Astrocyte (in vitro differentiated cells and primary cell): ENCODE measurements at regions not wholly inside any gene's neighbourhood (a gene's known extent, or its start where the extent isn't known, plus 50 kb on each side); places are given as distances from the start of the nearest gene placed in this dataset.

Experiments used
- DNase-seq: peaks from one replicate; pipeline ENCODE4 v3.0.0-alpha.2; 2010; ENCODE audit warnings: low read depth
- FAIRE-seq: peaks from 2 replicates; lab custom pipeline; 2011; peaks lifted over from hg19 to GRCh38; lab: Jason Lieb, UNC
- H2AFZ ChIP-seq: 2 replicates; pipeline ENCODE4 v1.6.0; 2012; ENCODE audit warnings: low read depth, low read length, inconsistent platforms
- H3K27ac ChIP-seq: 2 replicates; pipeline ENCODE4 v1.5.1; 2011; ENCODE audit warnings: low read depth, low read length, inconsistent platforms
- H3K27me3 ChIP-seq: 2 replicates; pipeline ENCODE4 v1.6.0; 2011; ENCODE audit warnings: low read length, inconsistent platforms; ENCODE audit not compliant: insufficient read depth
- H3K36me3 ChIP-seq: 2 replicates; pipeline ENCODE4 v1.5.1; 2011; ENCODE audit warnings: low read length, inconsistent platforms; ENCODE audit not compliant: insufficient read depth
- H3K4me1 ChIP-seq: 2 replicates; pipeline ENCODE4 v1.5.1; 2011; ENCODE audit warnings: low read length, inconsistent platforms; ENCODE audit not compliant: insufficient read depth
- H3K4me2 ChIP-seq: 2 replicates; pipeline ENCODE4 v1.6.0; 2012; ENCODE audit warnings: low read length, inconsistent platforms
- H3K4me3 ChIP-seq: 2 replicates; pipeline ENCODE4 v1.5.1; 2011; ENCODE audit warnings: low read depth, mild to moderate bottlenecking, low read length, inconsistent platforms; ENCODE audit not compliant: insufficient read depth
- H3K79me2 ChIP-seq: 2 replicates; pipeline ENCODE4 v1.6.0; 2012; ENCODE audit warnings: mild to moderate bottlenecking, low read length, inconsistent platforms; ENCODE audit not compliant: insufficient read depth
- H3K9ac ChIP-seq: 2 replicates; pipeline ENCODE4 v1.6.0; 2012; ENCODE audit warnings: mild to moderate bottlenecking, low read length, inconsistent platforms
- H3K9me3 ChIP-seq: 2 replicates; pipeline ENCODE4 v1.5.1; 2012; ENCODE audit warnings: low read depth, mild to moderate bottlenecking, low read length, inconsistent platforms; ENCODE audit not compliant: insufficient read depth
- H4K20me1 ChIP-seq: 2 replicates; pipeline ENCODE4 v1.6.0; 2012; ENCODE audit warnings: low read length, inconsistent platforms; ENCODE audit not compliant: insufficient read depth
- H3K27ac Mint-ChIP-seq: one replicate; pipeline ENCODE4 v1.8.0; 2021; ENCODE audit warnings: mild to moderate bottlenecking, mixed read lengths; ENCODE audit not compliant: unreplicated experiment
- H3K27me3 Mint-ChIP-seq: one replicate; pipeline ENCODE4 v1.8.0; 2021; ENCODE audit warnings: low read depth, mixed read lengths; ENCODE audit not compliant: unreplicated experiment
- H3K36me3 Mint-ChIP-seq: one replicate; pipeline ENCODE4 v1.8.0; 2021; ENCODE audit warnings: low read depth, mixed read lengths; ENCODE audit not compliant: unreplicated experiment
- H3K4me1 Mint-ChIP-seq: one replicate; pipeline ENCODE4 v1.8.0; 2021; ENCODE audit warnings: low read depth, mixed read lengths; ENCODE audit not compliant: unreplicated experiment
- H3K4me3 Mint-ChIP-seq: one replicate; pipeline ENCODE4 v1.8.0; 2021; ENCODE audit warnings: mild to moderate bottlenecking, moderate library complexity, mixed read lengths; ENCODE audit not compliant: unreplicated experiment
- H3K9me3 Mint-ChIP-seq: one replicate; pipeline ENCODE4 v1.8.0; 2021; ENCODE audit warnings: mild to moderate bottlenecking, mixed read lengths; ENCODE audit not compliant: unreplicated experiment
- CTCF ChIP-seq: IDR thresholded peaks from 2 replicates; pipeline ENCODE4 v1.5.1; 2011; ENCODE audit warnings: low read depth, mild to moderate bottlenecking, inconsistent platforms, low read length, moderate library complexity; ENCODE audit not compliant: insufficient read depth
- EZH2 ChIP-seq: IDR thresholded peaks from 2 replicates; pipeline ENCODE4 v1.6.1; 2012; ENCODE audit warnings: mild to moderate bottlenecking, low read length, inconsistent platforms; ENCODE audit not compliant: insufficient read depth

- FAIRE-seq: no peak
- H2AFZ ChIP-seq: no peak overlapping the region
- no peaks in the 10 kb centered on the region for H3K4me1 ChIP-seq
- H3K4me3 Mint-ChIP-seq: no peak overlapping the region
- H3K36me3 ChIP-seq: no peaks in the 10 kb centered on the region
- H3K27me3 Mint-ChIP-seq: no peaks in the 10 kb centered on the region
- H4K20me1 ChIP-seq: no peaks in the 10 kb centered on the region
- H3K9me3 ChIP-seq: no peaks in the 10 kb centered on the region
- no peaks in the 10 kb centered on the region for H3K36me3 Mint-ChIP-seq
- no peaks in the 10 kb centered on the region for H3K4me1 Mint-ChIP-seq
- peaks cover 2% of the 10 kb centered on the region for H3K9me3 Mint-ChIP-seq
- no peak for DNase-seq
- H3K27ac ChIP-seq: no peak overlapping the region
- no peak for TF ChIP-seq CTCF
- TF ChIP-seq EZH2: no peak
- H3K4me2 ChIP-seq: no peak overlapping the region
- no peak overlapping the region for H3K4me3 ChIP-seq
- H3K27me3 ChIP-seq: no peaks in the 10 kb centered on the region
- H3K79me2 ChIP-seq: no peaks in the 10 kb centered on the region
- no peak overlapping the region for H3K27ac Mint-ChIP-seq
- no peak overlapping the region for H3K9ac ChIP-seq
Measured at GRCh38 chr11:110812086-110812733, 100.0 kb upstream of the ARHGAP20 start.

GRCh38 chr11:110809417-110810199 is 97.4 kb upstream of the ARHGAP20 start:
- FAIRE-seq (no peak), DNase-seq (no peak)
- H3K4me2 ChIP-seq: no peak overlapping the region
- H3K4me3 ChIP-seq: no peak overlapping the region
- H4K20me1 ChIP-seq: no peaks in the 10 kb centered on the region
- H3K4me3 Mint-ChIP-seq: no peak overlapping the region
- H3K79me2 ChIP-seq: no peaks in the 10 kb centered on the region
- H2AFZ ChIP-seq: no peak overlapping the region
- no peaks in the 10 kb centered on the region for H3K4me1 ChIP-seq
- no peak overlapping the region for H3K9ac ChIP-seq
- H3K27me3 Mint-ChIP-seq: peaks cover 4% of the 10 kb centered on the region
- no peaks in the 10 kb centered on the region for H3K9me3 ChIP-seq
- H3K36me3 Mint-ChIP-seq: no peaks in the 10 kb centered on the region
- peaks cover 1% of the 10 kb centered on the region for H3K9me3 Mint-ChIP-seq
- no peaks in the 10 kb centered on the region for H3K27me3 ChIP-seq
- H3K36me3 ChIP-seq: no peaks in the 10 kb centered on the region
- H3K27ac Mint-ChIP-seq: no peak overlapping the region
- TF ChIP-seq CTCF: no peak
- TF ChIP-seq EZH2: no peak
- H3K4me1 Mint-ChIP-seq: no peaks in the 10 kb centered on the region
- no peak overlapping the region for H3K27ac ChIP-seq

GRCh38 chr11:110808248-110808647 is 96.0 kb upstream of the ARHGAP20 start:
- Mint-ChIP-seq H3K36me3 (no peaks in the 10 kb centered on the region), H3K9me3 (no peaks in the 10 kb centered on the region), H3K4me3 (no peak overlapping the region), H3K4me1 (no peaks in the 10 kb centered on the region), H3K27ac (no peak overlapping the region), H3K27me3 (peaks cover 4% of the 10 kb centered on the region)
- Histone ChIP-seq H3K36me3 (no peaks in the 10 kb centered on the region), H3K9me3 (no peaks in the 10 kb centered on the region), H4K20me1 (no peaks in the 10 kb centered on the region), H3K9ac (no peak overlapping the region), H2AFZ (no peak overlapping the region), H3K4me1 (no peaks in the 10 kb centered on the region), H3K4me2 (no peak overlapping the region), H3K27me3 (no peaks in the 10 kb centered on the region), H3K79me2 (no peaks in the 10 kb centered on the region), H3K27ac (no peak overlapping the region), H3K4me3 (no peak overlapping the region)
- DNase-seq: no peak
- TF ChIP-seq EZH2: no peak
- TF ChIP-seq CTCF: no peak
- no peak for FAIRE-seq
